HEK293 (cell line): ENCODE measurements at regions not wholly inside any gene's neighbourhood (a gene's known extent, or its start where the extent isn't known, plus 50 kb on each side); places are given as distances from the start of the nearest gene placed in this dataset.

Source experiments
- CTCF ChIA-PET: fragments of 350-600 bp; formaldehyde crosslinking; extraction: SDS; loops from one replicate; lab custom pipeline; 2021; ENCODE audit warnings: antibody characterized with exemption; lab: Yijun Ruan, JAX
- POLR2A ChIA-PET: fragments of 300-600 bp; formaldehyde crosslinking; extraction: SDS; loops from one replicate; lab custom pipeline; 2020; ENCODE audit warnings: antibody characterized with exemption, inconsistent platforms; lab: Yijun Ruan, JAX
- H3K27ac ChIP-seq: fragments of 200-500 bp; sonication (Bioruptor generic); 2 replicates; pipeline ENCODE4 v1.5.1; 2014; ENCODE audit warnings: low read depth, low read length, control low read depth, inconsistent platforms; ENCODE audit errors: extremely low read depth
- H3K36me3 ChIP-seq, 2 experiments: fragments of 200-500 bp in 1 of 2; sonication (Bioruptor generic) in 1 of 2; 1 replicate in 1 of 2; 2 replicates in 1 of 2; pipeline ENCODE4 v1.5.1; 2014 to 2017; ENCODE audit warnings: inconsistent platforms in 2 of 2, low read length in 2 of 2; ENCODE audit not compliant: control insufficient read depth in 2 of 2, insufficient read depth in 1 of 2
- H3K4me1 ChIP-seq: fragments of 200-500 bp; sonication (Bioruptor generic); 2 replicates; pipeline ENCODE4 v1.5.1; 2014; ENCODE audit warnings: mild to moderate bottlenecking, low read length, inconsistent platforms; ENCODE audit not compliant: control insufficient read depth, insufficient read depth
- H3K4me3 ChIP-seq: 2 replicates; pipeline ENCODE4 v1.5.1; 2011; ENCODE audit warnings: low read depth, mild to moderate bottlenecking, control low read depth, low read length, moderate library complexity
- H3K9me3 ChIP-seq: fragments of 200-500 bp; sonication (Bioruptor generic); 2 replicates; pipeline ENCODE4 v1.5.1; 2014; ENCODE audit warnings: low read depth, low read length, inconsistent platforms; ENCODE audit not compliant: control insufficient read depth, insufficient read depth
- AEBP2 ChIP-seq: fragments of 450-650 bp; formaldehyde crosslinking; IDR thresholded peaks from 2 replicates; pipeline ENCODE4 v1.5.1; 2016; ENCODE audit warnings: missing biosample characterization, missing genetic modification characterization, borderline replicate concordance
- CTCF ChIP-seq: fragments of 450-650 bp; formaldehyde crosslinking; IDR thresholded peaks from 2 replicates; pipeline ENCODE4 v1.5.1; 2016; ENCODE audit warnings: missing biosample characterization, missing genetic modification characterization
- IKZF3 ChIP-seq: fragments of 450-650 bp; IDR thresholded peaks from 2 replicates; pipeline ENCODE4 v1.5.0; 2018; ENCODE audit warnings: missing biosample characterization, mild to moderate bottlenecking, missing genetic modification characterization, moderate library complexity
- KLF17 ChIP-seq: fragments of 450-650 bp; formaldehyde crosslinking; IDR thresholded peaks from 2 replicates; pipeline ENCODE4 v1.5.1; 2016; ENCODE audit warnings: missing biosample characterization, missing genetic modification characterization
- ZNF112 ChIP-seq: fragments of 450-650 bp; formaldehyde crosslinking; IDR thresholded peaks from 2 replicates; pipeline ENCODE4 v1.5.0; 2017; ENCODE audit warnings: missing biosample characterization, missing genetic modification characterization
- ZNF146 ChIP-seq: fragments of 450-650 bp; formaldehyde crosslinking; IDR thresholded peaks from 2 replicates; pipeline ENCODE4 v1.5.1; 2016; ENCODE audit warnings: missing biosample characterization, missing genetic modification characterization
- ZNF18 ChIP-seq: fragments of 450-650 bp; formaldehyde crosslinking; IDR thresholded peaks from 2 replicates; pipeline ENCODE4 v1.5.1; 2016; ENCODE audit warnings: missing biosample characterization, missing genetic modification characterization
- ZNF2 ChIP-seq: fragments of 450-650 bp; formaldehyde crosslinking; IDR thresholded peaks from 2 replicates; pipeline ENCODE4 v1.5.1; 2016; ENCODE audit warnings: missing biosample characterization, missing genetic modification characterization
- ZNF26 ChIP-seq: fragments of 450-650 bp; formaldehyde crosslinking; IDR thresholded peaks from 2 replicates; pipeline ENCODE4 v1.5.1; 2016; ENCODE audit warnings: missing biosample characterization, missing genetic modification characterization
- ZNF449 ChIP-seq: fragments of 450-650 bp; formaldehyde crosslinking; IDR thresholded peaks from 2 replicates; pipeline ENCODE4 v1.5.1; 2017; ENCODE audit warnings: missing biosample characterization, mild to moderate bottlenecking, missing genetic modification characterization, moderate library complexity
- ZNF518A ChIP-seq: fragments of 450-650 bp; formaldehyde crosslinking; conservative IDR thresholded peaks from 2 replicates; pipeline ENCODE4 v1.5.1; 2016; ENCODE audit warnings: low read depth, missing biosample characterization, missing genetic modification characterization
- ZNF558 ChIP-seq: fragments of 450-650 bp; formaldehyde crosslinking; IDR thresholded peaks from 2 replicates; pipeline ENCODE4 v1.5.1; 2016; ENCODE audit warnings: missing biosample characterization, missing genetic modification characterization
- ZNF610 ChIP-seq: fragments of 450-650 bp; formaldehyde crosslinking; IDR thresholded peaks from 2 replicates; pipeline ENCODE4 v1.5.1; 2016; ENCODE audit warnings: missing biosample characterization, missing genetic modification characterization, borderline replicate concordance
- ZNF837 ChIP-seq: fragments of 450-650 bp; formaldehyde crosslinking; IDR thresholded peaks from 2 replicates; pipeline ENCODE4 v1.5.1; 2016; ENCODE audit warnings: missing biosample characterization, missing genetic modification characterization

- ChIA-PET POLR2A (no interaction called here), CTCF (no interaction called here)
- Histone ChIP-seq H3K9me3 (no peaks in the 10 kb centered on the region), H3K27ac (no peak overlapping the region), H3K4me1 (no peaks in the 10 kb centered on the region), H3K36me3 (no peaks in the 10 kb centered on the region), H3K4me3 (no peak overlapping the region)
- TF ChIP-seq ZNF558 (tag by site-specific recombination): no peak
- no peak for TF ChIP-seq ZNF2
- TF ChIP-seq ZNF26 (tag by site-specific recombination): no peak
- TF ChIP-seq ZNF146: no peak
- no peak for TF ChIP-seq KLF17 (tag by site-specific recombination)
- no peak for TF ChIP-seq CTCF (tag by site-specific recombination)
- TF ChIP-seq ZNF449 (tag by site-specific recombination): no peak
- no peak for TF ChIP-seq ZNF610 (tag by site-specific recombination)
- TF ChIP-seq ZNF18 (tag by site-specific recombination): no peak
- no peak for TF ChIP-seq ZNF112
- no peak for TF ChIP-seq ZNF837
- no peak for TF ChIP-seq IKZF3 (tag by site-specific recombination)
- no peak for TF ChIP-seq ZNF518A (tag by site-specific recombination)
- TF ChIP-seq AEBP2 (tag by site-specific recombination): no peak
Observed at GRCh38 chrX:4315891-4316290, 602.4 kb upstream of the PRKX start.
